ENCODE measurements at regions not wholly inside any gene's neighbourhood (a gene's known extent, or its start where the extent isn't known, plus 50 kb on each side); places are given as distances from the start of the nearest gene placed in this dataset.

GRCh38 chr3:90011996-90012395 lies 904.6 kb downstream of the EPHA3 start:
- Histone ChIP-seq H3K4me3 (no peak overlapping the region), H3K27ac (no peak overlapping the region), H3K36me3 (no peaks in the 10 kb centered on the region), H3K9me3 (no peaks in the 10 kb centered on the region), H3K4me1 (no peaks in the 10 kb centered on the region), H3K27me3 (no peaks in the 10 kb centered on the region)
- whole genome bisulfite sequencing (ENCODE audit: insufficient coverage, low coverage, low lambda C conversion rate, missing lambda C conversion rate), result 51% methylated on average over 2 of the region's 2 CpGs
- intact Hi-C loops (cut with DNase I), result no loop called here
- no peak for TF ChIP-seq CTCF (IDR thresholded peaks at IDR 0.05)
- no peak for TF ChIP-seq POLR2A (IDR thresholded peaks at IDR 0.05)
- ATAC-seq, result peak in 1 of 4 donors; percentile 67
- DNase-seq, result no peak

GRCh38 chr3:90015688-90016356 lies 908.4 kb downstream of the EPHA3 start:
- Histone ChIP-seq H3K4me3 (no peak overlapping the region), H3K4me1 (no peaks in the 10 kb centered on the region), H3K27ac (no peak overlapping the region), H3K9me3 (no peaks in the 10 kb centered on the region), H3K36me3 (no peaks in the 10 kb centered on the region), H3K27me3 (no peaks in the 10 kb centered on the region)
- ATAC-seq, result no peak
- 49% methylated on average over 4 of the region's 4 CpGs for WGBS (ENCODE audit: insufficient coverage, low coverage, low lambda C conversion rate, missing lambda C conversion rate)
- DNase-seq, result no peak
- intact Hi-C loops (cut with DNase I), result no loop called here
- no peak for TF ChIP-seq POLR2A (IDR thresholded peaks at IDR 0.05)
- TF ChIP-seq CTCF (IDR thresholded peaks at IDR 0.05), result no peak

- no peaks in the 10 kb centered on the region for H3K27me3 ChIP-seq
- H3K27ac ChIP-seq, result no peak overlapping the region
- 36% methylated on average over 4 of the region's 4 CpGs for WGBS (ENCODE audit: insufficient coverage, low coverage, low lambda C conversion rate, missing lambda C conversion rate)
- H3K9me3 ChIP-seq, result no peaks in the 10 kb centered on the region
- TF ChIP-seq POLR2A (IDR thresholded peaks at IDR 0.05) (no peak), CTCF (IDR thresholded peaks at IDR 0.05) (no peak)
- H3K4me1 ChIP-seq, result no peaks in the 10 kb centered on the region
- no peak overlapping the region for H3K4me3 ChIP-seq
- ATAC-seq, result no peak
- H3K36me3 ChIP-seq, result no peaks in the 10 kb centered on the region
- intact Hi-C loops (cut with DNase I), result no loop called here
- no peak for DNase-seq
These were observed 909.1 kb downstream of the EPHA3 start for GRCh38 chr3:90016555-90016954.

- DNase-seq (no peak), ATAC-seq (no peak)
- no peaks in the 10 kb centered on the region for H3K27me3 ChIP-seq
- H3K4me3 ChIP-seq, result no peak overlapping the region
- intact Hi-C loops (cut with DNase I), result no loop called here
- H3K27ac ChIP-seq, result no peak overlapping the region
- H3K9me3 ChIP-seq, result no peaks in the 10 kb centered on the region
- WGBS (ENCODE audit: insufficient coverage, low coverage, low lambda C conversion rate, missing lambda C conversion rate), result 44% methylated on average over 1 of the region's 1 CpG
- TF ChIP-seq POLR2A (IDR thresholded peaks at IDR 0.05) (no peak), CTCF (IDR thresholded peaks at IDR 0.05) (no peak)
- H3K4me1 ChIP-seq, result no peaks in the 10 kb centered on the region
- no peaks in the 10 kb centered on the region for H3K36me3 ChIP-seq
These were observed 911.4 kb downstream of the EPHA3 start for GRCh38 chr3:90018779-90019178.

GRCh38 chr3:90025019-90025418 lies 917.6 kb downstream of the EPHA3 start:
- H3K4me1 ChIP-seq, result no peaks in the 10 kb centered on the region
- no peak overlapping the region for H3K27ac ChIP-seq
- H3K36me3 ChIP-seq, result no peaks in the 10 kb centered on the region
- H3K9me3 ChIP-seq, result no peaks in the 10 kb centered on the region
- 28% methylated on average over 2 of the region's 2 CpGs for WGBS (ENCODE audit: insufficient coverage, low coverage, low lambda C conversion rate, missing lambda C conversion rate)
- ATAC-seq (no peak), DNase-seq (no peak)
- H3K4me3 ChIP-seq, result no peak overlapping the region
- TF ChIP-seq CTCF (IDR thresholded peaks at IDR 0.05), result no peak
- no peak for TF ChIP-seq POLR2A (IDR thresholded peaks at IDR 0.05)
- H3K27me3 ChIP-seq, result no peaks in the 10 kb centered on the region
- intact Hi-C loops (cut with DNase I), result no loop called here
